Motor neuron (in vitro differentiated cells): ENCODE measurements at regions not wholly inside any gene's neighbourhood (a gene's known extent, or its start where the extent isn't known, plus 50 kb on each side); places are given as distances from the start of the nearest gene placed in this dataset.

Experiments
- ATAC-seq, 8 experiments: fragments of 200-7000 bp; cut with Tn5 transposase; replicated peaks in 6 of 8; 2 replicates each; pipeline ENCODE4 v1.8.0; 2021; ENCODE audit warnings: mild to moderate bottlenecking in 8 of 8, moderate library complexity in 8 of 8
- H3K27ac ChIP-seq, 2 donors: fragments of 250-450 bp; sonication (Bioruptor Pico); 2 replicates each; pipeline ENCODE4 v1.9.0; 2021; ENCODE audit warnings: antibody characterized with exemption in 2 of 2, mild to moderate bottlenecking in 2 of 2, moderate library complexity in 1 of 2
- H3K4me1 ChIP-seq, 2 donors: fragments of 250-450 bp; sonication (Bioruptor Pico); replicated peaks in 1 of 2; 2 replicates each; pipeline ENCODE4 v1.6.1; 2021; ENCODE audit warnings: antibody characterized with exemption in 2 of 2, mild to moderate bottlenecking in 2 of 2, moderate library complexity in 1 of 2
- H3K4me3 ChIP-seq, 5 donors: fragments of 250-450 bp; sonication (Bioruptor Pico); 2 replicates each; pipeline ENCODE4 v1.9.0; 2021; ENCODE audit warnings: antibody characterized with exemption in 5 of 5, mild to moderate bottlenecking in 5 of 5, moderate library complexity in 4 of 5
- WGBS, 10 experiments: fragments of 450-650 bp; shearing (Covaris generic); methylation state at CpG; one replicate each; pipeline ENCODE4 v1.0.0; 2022; 5-methylcytosine and 5-hydroxymethylcytosine counted together
- in situ Hi-C, 9 experiments: fragments of 400-800 bp; cut with MboI; loops; one replicate each; pipeline ENCODE4 v1.15.0; 2021; ENCODE audit warnings: low sequenced_read_pairs in 9 of 9, low pct_unique_long_range_greater_than_20kb in 2 of 9; ENCODE audit not compliant: unreplicated experiment in 9 of 9

- WGBS, 10 experiments = 40 to 100% (median 60%) methylated on average over 1 to 3 of the region's 5 CpGs; no CpG with 5 or more reads in 6 of the 10 experiments
- H3K27ac ChIP-seq = no peak overlapping the region
- in situ Hi-C loops = loop anchor here in 6 of 9 experiments (25.0 kb wide), 2 partner anchors 633 to 808 kb away; partner anchors contain the start of gene COG1 (in 5 of the 6)
- ATAC-seq = peak in 1 of 8 experiments; percentile 28
- H3K4me1 ChIP-seq = peaks cover 7 to 11% of the 10 kb centered on the region in 2 donors
- no peak overlapping the region for H3K4me3 ChIP-seq
Measured at GRCh38 chr17:72554508-72554907, 433.7 kb downstream of the SOX9 start.

- Histone ChIP-seq H3K4me1 (peaks cover 7 to 11% of the 10 kb centered on the region in 2 donors), H3K4me3 (no peak overlapping the region), H3K27ac (no peak overlapping the region)
- ATAC-seq = peak in 1 of 8 experiments; percentile 14
- WGBS, 10 experiments = 24 to 86% (median 68%) methylated on average over 1 to 8 of the region's 9 CpGs; no CpG with 5 or more reads in 4 of the 10 experiments
- in situ Hi-C loops = loop anchor here in 6 of 9 experiments (25.0 kb wide), 2 partner anchors 632 to 807 kb away; partner anchors contain the start of gene COG1 (in 5 of the 6)
Measured at GRCh38 chr17:72555052-72555451, 434.2 kb downstream of the SOX9 start.

GRCh38 chr17:72556944-72557826 is 436.4 kb downstream of the SOX9 start:
- Histone ChIP-seq H3K4me3 (no peak overlapping the region), H3K4me1 (peaks cover 7 to 11% of the 10 kb centered on the region in 2 donors), H3K27ac (no peak overlapping the region)
- 0 to 57% (median 30%) methylated on average over 1 to 13 of the region's 24 CpGs; no CpG with 5 or more reads in 5 of the 10 experiments for WGBS, 10 experiments
- in situ Hi-C loops = loop anchor here in 6 of 9 experiments (25.0 kb wide), 2 partner anchors 630 to 805 kb away; partner anchors contain the start of gene COG1 (in 5 of the 6)
- peak; percentile 51 to 90 (median 64) for ATAC-seq

- 20 to 100% (median 87%) methylated on average over 1 to 5 of the region's 10 CpGs; no CpG with 5 or more reads in 4 of the 10 experiments for WGBS, 10 experiments
- in situ Hi-C loops = loop anchor here in 6 of 9 experiments (25.0 kb wide), 2 partner anchors 628 to 803 kb away; partner anchors contain the start of gene COG1 (in 5 of the 6)
- no peak overlapping the region for H3K4me3 ChIP-seq
- no peak for ATAC-seq
- H3K27ac ChIP-seq = no peak overlapping the region
- H3K4me1 ChIP-seq = peaks cover 7 to 17% of the 10 kb centered on the region in 2 donors
Measured at GRCh38 chr17:72558971-72559476, 438.2 kb downstream of the SOX9 start.

GRCh38 chr17:72560303-72561247 is 439.8 kb downstream of the SOX9 start:
- peak; percentile 42 to 82 (median 74) for ATAC-seq
- in situ Hi-C loops = loop anchor here in 6 of 9 experiments (10.0 to 25.0 kb wide), 3 partner anchors 144 to 802 kb away; partner anchors contain the start of gene COG1 (in 5 of the 6)
- H3K4me3 ChIP-seq = no peak overlapping the region

GRCh38 chr17:72561266-72561665 is 440.4 kb downstream of the SOX9 start:
- ATAC-seq = peak in 1 of 8 experiments; percentile 11
- peaks cover 0 to 9% of the 10 kb centered on the region in 2 donors for H3K4me1 ChIP-seq
- 20 to 100% (median 67%) methylated on average over 1 to 2 of the region's 5 CpGs; no CpG with 5 or more reads in 5 of the 10 experiments for WGBS, 10 experiments
- in situ Hi-C loops = loop anchor here in 6 of 9 experiments (10.0 to 25.0 kb wide), 3 partner anchors 144 to 801 kb away; partner anchors contain the start of gene COG1 (in 5 of the 6)
- H3K4me3 ChIP-seq = no peak overlapping the region
- no peak overlapping the region for H3K27ac ChIP-seq

More at GRCh38 chr17:72560303-72561247, 439.8 kb downstream of the SOX9 start:
- H3K27ac ChIP-seq = no peak overlapping the region
- peaks cover 0 to 9% of the 10 kb centered on the region in 2 donors for H3K4me1 ChIP-seq
- WGBS, 10 experiments = 47 to 79% (median 68%) methylated on average over 3 to 12 of the region's 24 CpGs; no CpG with 5 or more reads in 2 of the 10 experiments

- no peak for ATAC-seq
- Histone ChIP-seq H3K4me3 (no peak overlapping the region), H3K4me1 (peaks cover 0 to 9% of the 10 kb centered on the region in 2 donors), H3K27ac (no peak overlapping the region)
- WGBS, 10 experiments = 70 to 97% (median 89%) methylated on average over 2 to 5 of the region's 6 CpGs; no CpG with 5 or more reads in 1 of the 10 experiments
- in situ Hi-C loops = loop anchor here in 6 of 9 experiments (10.0 to 25.0 kb wide), 3 partner anchors 143 to 801 kb away; partner anchors contain the start of gene COG1 (in 5 of the 6)
Measured at GRCh38 chr17:72561680-72562079, 440.9 kb downstream of the SOX9 start.

GRCh38 chr17:72562615-72563188 is 441.9 kb downstream of the SOX9 start:
- in situ Hi-C loops = loop anchor here in 6 of 9 experiments (10.0 to 25.0 kb wide), 3 partner anchors 142 to 800 kb away; partner anchors contain the start of gene COG1 (in 5 of the 6)
- WGBS, 10 experiments = 7 to 100% (median 60%) methylated on average over 2 to 3 of the region's 7 CpGs; no CpG with 5 or more reads in 7 of the 10 experiments

GRCh38 chr17:72563952-72564351 is 443.1 kb downstream of the SOX9 start:
- no peak for ATAC-seq
- WGBS, 10 experiments = 20 to 100% (median 87%) methylated on average over 1 to 4 of the region's 7 CpGs; no CpG with 5 or more reads in 3 of the 10 experiments
- no peak overlapping the region for H3K4me3 ChIP-seq
- peaks cover 4 to 25% of the 10 kb centered on the region in 2 donors for H3K4me1 ChIP-seq
- in situ Hi-C loops = loop anchor here in 6 of 9 experiments (10.0 to 25.0 kb wide), 3 partner anchors 141 to 798 kb away; partner anchors contain the start of gene COG1 (in 5 of the 6)
- no peak overlapping the region for H3K27ac ChIP-seq

More at GRCh38 chr17:72562615-72563188, 441.9 kb downstream of the SOX9 start:
- Histone ChIP-seq H3K4me3 (no peak overlapping the region), H3K27ac (no peak overlapping the region), H3K4me1 (peaks cover 0 to 12% of the 10 kb centered on the region in 2 donors)
- ATAC-seq = peak in 3 of 8 experiments; percentile 44 to 61 (median 59)

- in situ Hi-C loops = loop anchor here in 6 of 9 experiments (10.0 to 25.0 kb wide), 3 partner anchors 140 to 797 kb away; partner anchors contain the start of gene COG1 (in 5 of the 6)
- WGBS, 10 experiments = 85 to 100% (median 98%) methylated on average over 1 to 4 of the region's 5 CpGs; no CpG with 5 or more reads in 1 of the 10 experiments
- ATAC-seq = no peak
- Histone ChIP-seq H3K4me3 (no peak overlapping the region), H3K4me1 (peaks cover 12 to 33% of the 10 kb centered on the region in 2 donors), H3K27ac (no peak overlapping the region)
Measured at GRCh38 chr17:72565006-72565405, 444.2 kb downstream of the SOX9 start.

- ATAC-seq = no peak
- in situ Hi-C loops = loop anchor here in 6 of 9 experiments (10.0 to 25.0 kb wide), 3 partner anchors 139 to 797 kb away; partner anchors contain the start of gene COG1 (in 5 of the 6)
- Histone ChIP-seq H3K4me1 (peaks cover 12 to 33% of the 10 kb centered on the region in 2 donors), H3K4me3 (no peak overlapping the region), H3K27ac (no peak overlapping the region)
- WGBS, 10 experiments = 71 to 100% (median 92%) methylated on average over 1 to 6 of the region's 7 CpGs; no CpG with 5 or more reads in 7 of the 10 experiments
Measured at GRCh38 chr17:72565758-72566157, 444.9 kb downstream of the SOX9 start.
